Neural cell (in vitro differentiated cells): ENCODE measurements at regions not wholly inside any gene's neighbourhood (a gene's known extent, or its start where the extent isn't known, plus 50 kb on each side); places are given as distances from the start of the nearest gene placed in this dataset.

Source experiments
- EZH2 ChIP-seq: fragments of 200-600, 300-800 bp; shearing (Covaris generic), sonication (generic); IDR thresholded peaks from 2 replicates; pipeline ENCODE4 v1.6.1; 2014; ENCODE audit warnings: antibody characterized with exemption, low read length, borderline replicate concordance, mild to moderate bottlenecking; ENCODE audit not compliant: insufficient read depth, poor library complexity, severe bottlenecking
- TF ChIP-seq, protein P1 (sequence below): fragments of 450-650 bp; IDR thresholded peaks from 2 replicates; pipeline ENCODE4 v1.5.1; 2014; ENCODE audit warnings: antibody characterized with exemption, mild to moderate bottlenecking, moderate library complexity; ENCODE audit not compliant: poor library complexity, severe bottlenecking

- TF ChIP-seq, protein P1, sequence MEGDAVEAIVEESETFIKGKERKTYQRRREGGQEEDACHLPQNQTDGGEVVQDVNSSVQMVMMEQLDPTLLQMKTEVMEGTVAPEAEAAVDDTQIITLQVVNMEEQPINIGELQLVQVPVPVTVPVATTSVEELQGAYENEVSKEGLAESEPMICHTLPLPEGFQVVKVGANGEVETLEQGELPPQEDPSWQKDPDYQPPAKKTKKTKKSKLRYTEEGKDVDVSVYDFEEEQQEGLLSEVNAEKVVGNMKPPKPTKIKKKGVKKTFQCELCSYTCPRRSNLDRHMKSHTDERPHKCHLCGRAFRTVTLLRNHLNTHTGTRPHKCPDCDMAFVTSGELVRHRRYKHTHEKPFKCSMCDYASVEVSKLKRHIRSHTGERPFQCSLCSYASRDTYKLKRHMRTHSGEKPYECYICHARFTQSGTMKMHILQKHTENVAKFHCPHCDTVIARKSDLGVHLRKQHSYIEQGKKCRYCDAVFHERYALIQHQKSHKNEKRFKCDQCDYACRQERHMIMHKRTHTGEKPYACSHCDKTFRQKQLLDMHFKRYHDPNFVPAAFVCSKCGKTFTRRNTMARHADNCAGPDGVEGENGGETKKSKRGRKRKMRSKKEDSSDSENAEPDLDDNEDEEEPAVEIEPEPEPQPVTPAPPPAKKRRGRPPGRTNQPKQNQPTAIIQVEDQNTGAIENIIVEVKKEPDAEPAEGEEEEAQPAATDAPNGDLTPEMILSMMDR = no peak
- no peak for TF ChIP-seq EZH2
These were observed 92.2 kb upstream of the SLC28A3 start for GRCh38 chr9:84432746-84433145.
